ENCODE measurements at regions not wholly inside any gene's neighbourhood (a gene's known extent, or its start where the extent isn't known, plus 50 kb on each side); places are given as distances from the start of the nearest gene placed in this dataset.

DNA sequence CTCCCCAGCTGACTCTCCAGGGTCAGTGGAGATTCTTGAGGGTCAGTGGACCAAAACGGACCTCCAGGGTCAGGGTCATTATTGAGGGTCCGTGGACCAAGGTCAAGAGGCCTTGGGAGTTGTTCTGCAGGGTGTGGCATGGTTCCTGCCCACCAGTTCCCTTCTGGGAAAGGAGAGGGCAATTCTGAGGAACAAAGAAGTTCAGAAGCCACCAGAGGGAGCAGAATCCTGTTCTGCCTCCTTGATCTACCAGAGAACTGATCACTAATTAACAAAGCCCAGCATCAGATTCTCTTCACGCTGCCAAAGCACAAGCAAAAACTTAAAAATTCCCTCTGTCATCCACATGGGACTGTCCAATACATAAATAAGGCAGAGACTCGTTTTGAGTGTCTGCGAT lies 263.4 kb downstream of the DHX35 start:
- FAIRE-seq (no peak), DNase-seq (ENCODE audit: low read depth, low spot score) (no peak)
- H3K9ac ChIP-seq (replicated peaks; ENCODE audit: extremely low read depth, insufficient read depth, low read length), result no peak overlapping the region
- H3K79me2 ChIP-seq (ENCODE audit: control insufficient read depth, insufficient read depth, low read length), result no peaks in the 10 kb centered on the region
- H3K27me3 ChIP-seq (ENCODE audit: control insufficient read depth in 2 of 2, insufficient read depth in 2 of 2, low read length in 2 of 2), result no peaks in the 10 kb centered on the region
- H3K4me1 ChIP-seq (ENCODE audit: control insufficient read depth, extremely low read depth, insufficient read depth, low read length), result no peaks in the 10 kb centered on the region
- no peaks in the 10 kb centered on the region for H3K9me3 ChIP-seq (replicated peaks; ENCODE audit: control insufficient read depth, insufficient read depth, low read length)
- intact Hi-C loops (cut with micrococcal nuclease), result no loop called here
- H3K4me2 ChIP-seq (ENCODE audit: insufficient read depth, low read length), result no peak overlapping the region
- dilution Hi-C loops (cut with MboI; ENCODE audit: extremely low pct_ligation_motif_present, low sequenced_read_pairs), result no loop called here
- BruUV-seq (replicated peaks), result no TSS peak
- ChIA-PET CTCF (no interaction called here), POLR2A (no interaction called here)
- H3K27ac ChIP-seq (ENCODE audit: insufficient read depth, low read depth, low read length), result no peak overlapping the region
- TF ChIP-seq, protein P1, sequence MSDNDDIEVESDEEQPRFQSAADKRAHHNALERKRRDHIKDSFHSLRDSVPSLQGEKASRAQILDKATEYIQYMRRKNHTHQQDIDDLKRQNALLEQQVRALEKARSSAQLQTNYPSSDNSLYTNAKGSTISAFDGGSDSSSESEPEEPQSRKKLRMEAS (IDR thresholded peaks at IDR 0.05; ENCODE audit: insufficient read depth, insufficient read length), result no peak
- no peak for TF ChIP-seq POLR2A (IDR thresholded peaks at IDR 0.05; ENCODE audit: low read depth, low read length)
- no peak for TF ChIP-seq EZH2 (IDR thresholded peaks at IDR 0.05; ENCODE audit: borderline replicate concordance, low read depth, low read length, severe bottlenecking)
- TF ChIP-seq, protein P2, sequence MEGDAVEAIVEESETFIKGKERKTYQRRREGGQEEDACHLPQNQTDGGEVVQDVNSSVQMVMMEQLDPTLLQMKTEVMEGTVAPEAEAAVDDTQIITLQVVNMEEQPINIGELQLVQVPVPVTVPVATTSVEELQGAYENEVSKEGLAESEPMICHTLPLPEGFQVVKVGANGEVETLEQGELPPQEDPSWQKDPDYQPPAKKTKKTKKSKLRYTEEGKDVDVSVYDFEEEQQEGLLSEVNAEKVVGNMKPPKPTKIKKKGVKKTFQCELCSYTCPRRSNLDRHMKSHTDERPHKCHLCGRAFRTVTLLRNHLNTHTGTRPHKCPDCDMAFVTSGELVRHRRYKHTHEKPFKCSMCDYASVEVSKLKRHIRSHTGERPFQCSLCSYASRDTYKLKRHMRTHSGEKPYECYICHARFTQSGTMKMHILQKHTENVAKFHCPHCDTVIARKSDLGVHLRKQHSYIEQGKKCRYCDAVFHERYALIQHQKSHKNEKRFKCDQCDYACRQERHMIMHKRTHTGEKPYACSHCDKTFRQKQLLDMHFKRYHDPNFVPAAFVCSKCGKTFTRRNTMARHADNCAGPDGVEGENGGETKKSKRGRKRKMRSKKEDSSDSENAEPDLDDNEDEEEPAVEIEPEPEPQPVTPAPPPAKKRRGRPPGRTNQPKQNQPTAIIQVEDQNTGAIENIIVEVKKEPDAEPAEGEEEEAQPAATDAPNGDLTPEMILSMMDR (IDR thresholded peaks at IDR 0.05; ENCODE audit: extremely low read depth in 1 of 2, insufficient read depth in 1 of 2, low read depth in 1 of 2, low read length in 2 of 2), result no peak
- no peak for TF ChIP-seq GATA2 (IDR thresholded peaks at IDR 0.05; ENCODE audit: insufficient read depth, insufficient read length, low read depth, low read length)
- TF ChIP-seq JUN (IDR thresholded peaks at IDR 0.05; ENCODE audit: borderline replicate concordance, insufficient read depth, insufficient read length, low read depth), result no peak
- no peak for TF ChIP-seq FOS (IDR thresholded peaks at IDR 0.05; ENCODE audit: borderline replicate concordance, insufficient read depth, low read length)
- TF ChIP-seq POLR2AphosphoS5 (IDR thresholded peaks at IDR 0.05; ENCODE audit: insufficient read depth, low read depth, low read length), result no peak
- TF ChIP-seq MYC (IDR thresholded peaks at IDR 0.05; ENCODE audit: low read depth, low read length), result no peak
- H3K36me3 ChIP-seq (ENCODE audit: control insufficient read depth in 2 of 2, extremely low read depth in 1 of 2, insufficient read depth in 2 of 2, low read length in 2 of 2), result no peaks in the 10 kb centered on the region
- H3K4me3 ChIP-seq (replicated peaks in 1 of 3; ENCODE audit: insufficient read depth in 1 of 3, low read depth in 1 of 3, low read length in 3 of 3), result no peak overlapping the region
- H2AFZ ChIP-seq (ENCODE audit: low read depth, low read length), result no peak overlapping the region
- H3K9me1 ChIP-seq (replicated peaks; ENCODE audit: control insufficient read depth, extremely low read depth, insufficient read depth, low read length), result no peaks in the 10 kb centered on the region
- no peaks in the 10 kb centered on the region for H4K20me1 ChIP-seq (replicated peaks; ENCODE audit: control insufficient read depth, extremely low read depth, insufficient read depth, low read length)
